Loucy (cell line): ENCODE measurements at regions not wholly inside any gene's neighbourhood (a gene's known extent, or its start where the extent isn't known, plus 50 kb on each side); places are given as distances from the start of the nearest gene placed in this dataset.

Experiments used
- H2AFZ ChIP-seq: fragments of 200-600 bp; sonication (generic); 2 replicates; pipeline ENCODE4 v1.6.0; 2016; ENCODE audit warnings: antibody characterized with exemption, mild to moderate bottlenecking, low read length, moderate library complexity
- H3F3A ChIP-seq: fragments of 200-600 bp; 2 replicates; pipeline ENCODE4 v1.6.0; 2016; ENCODE audit warnings: antibody characterized with exemption, low read depth, mild to moderate bottlenecking
- H3K27me3 ChIP-seq: fragments of 200-600 bp; sonication (generic); 2 replicates; pipeline ENCODE4 v1.6.1; 2014; ENCODE audit warnings: low read length, mild to moderate bottlenecking; ENCODE audit not compliant: insufficient read depth, poor library complexity, severe bottlenecking
- H3K36me3 ChIP-seq: fragments of 200-600 bp; sonication (generic); 2 replicates; pipeline ENCODE4 v1.6.1; 2016; ENCODE audit warnings: low read length; ENCODE audit not compliant: insufficient read depth
- H3K4me1 ChIP-seq: fragments of 200-600 bp; sonication (generic); 2 replicates; pipeline ENCODE4 v1.5.1; 2014; ENCODE audit warnings: low read length, mild to moderate bottlenecking; ENCODE audit not compliant: insufficient read depth, poor library complexity, severe bottlenecking
- H3K4me2 ChIP-seq: fragments of 200-600 bp; sonication (generic); 2 replicates; pipeline ENCODE4 v1.6.0; 2014; ENCODE audit warnings: antibody characterized with exemption, low read length, low read depth, mild to moderate bottlenecking; ENCODE audit not compliant: poor library complexity, severe bottlenecking
- H3K4me3 ChIP-seq: fragments of 200-600 bp; sonication (generic); 2 replicates; pipeline ENCODE4 v1.5.1; 2014; ENCODE audit warnings: low read length, mild to moderate bottlenecking, mixed read lengths; ENCODE audit not compliant: poor library complexity, severe bottlenecking
- H3K79me2 ChIP-seq: fragments of 200-600 bp; sonication (generic); 2 replicates; pipeline ENCODE4 v1.6.1; 2014; ENCODE audit warnings: low read length; ENCODE audit not compliant: insufficient read depth
- H3K9ac ChIP-seq: fragments of 200-600 bp; sonication (generic); 2 replicates; pipeline ENCODE4 v1.6.0; 2014; ENCODE audit warnings: mild to moderate bottlenecking, low read depth, low read length, moderate library complexity; ENCODE audit not compliant: poor library complexity, severe bottlenecking
- H3K9me2 ChIP-seq: fragments of 200-600 bp; sonication (generic); replicated peaks from 2 replicates; pipeline ENCODE4 v1.6.1; 2016; ENCODE audit warnings: low read depth, low read length, mixed read lengths
- H3K9me3 ChIP-seq: fragments of 200-600 bp; sonication (generic); 2 replicates; pipeline ENCODE4 v1.6.1; 2014; ENCODE audit warnings: mild to moderate bottlenecking, antibody characterized with exemption, low read length, low read depth; ENCODE audit not compliant: insufficient read depth
- H4K20me1 ChIP-seq: fragments of 200-600 bp; sonication (generic); 2 replicates; pipeline ENCODE4 v1.6.0; 2014; ENCODE audit warnings: antibody characterized with exemption, low read length, mild to moderate bottlenecking; ENCODE audit not compliant: insufficient read depth, poor library complexity, severe bottlenecking
- CTCF ChIP-seq: fragments of 200-600 bp; sonication (generic); conservative IDR thresholded peaks from 2 replicates; pipeline ENCODE4 v1.5.1; 2014; ENCODE audit warnings: mild to moderate bottlenecking, antibody characterized with exemption, low read length
- EZH2phosphoT487 ChIP-seq: fragments of 200-600 bp; IDR thresholded peaks from 2 replicates; pipeline ENCODE4 v1.6.1; 2018; ENCODE audit warnings: antibody characterized with exemption, mild to moderate bottlenecking, moderate library complexity, borderline replicate concordance

GRCh38 chr1:4262665-4263064 is 362.6 kb upstream of the C1orf174 start:
- H3K4me3 ChIP-seq, result no peak overlapping the region
- no peak for TF ChIP-seq CTCF
- no peak for TF ChIP-seq EZH2phosphoT487
- no peak overlapping the region for H3K4me2 ChIP-seq

DNA sequence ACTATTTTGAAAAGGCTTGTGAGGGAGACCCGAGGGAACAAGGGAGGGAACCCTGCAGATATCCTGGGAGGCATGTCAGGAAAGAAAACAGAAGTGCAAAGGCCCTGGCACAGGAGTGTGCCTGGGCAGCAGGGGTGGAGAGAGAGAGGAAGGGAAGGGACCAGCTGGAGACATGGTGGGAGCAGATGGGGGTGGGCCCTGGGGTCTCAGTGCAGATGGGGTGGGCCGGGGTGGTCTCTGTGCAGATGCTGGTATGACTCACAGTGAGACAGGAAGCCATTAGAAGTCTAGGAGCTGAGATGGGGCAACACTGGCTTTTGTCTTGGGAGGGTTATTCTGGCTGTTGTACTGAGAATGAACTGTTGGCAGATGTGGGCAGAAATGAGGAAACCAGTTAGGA is 363.6 kb upstream of the C1orf174 start:
- Histone ChIP-seq H3K4me1 (peaks cover 32% of the 10 kb centered on the region), H3K27me3 (no peaks in the 10 kb centered on the region), H3K36me3 (no peaks in the 10 kb centered on the region), H3K9me3 (peaks cover 11% of the 10 kb centered on the region; the same call in 1 of the 2 replicates), H3K4me3 (no peak overlapping the region), H3K9me2 (no peaks in the 10 kb centered on the region), H3K4me2 (no peak overlapping the region), H3K9ac (no peak overlapping the region), H4K20me1 (no peaks in the 10 kb centered on the region), H3F3A (no peaks in the 10 kb centered on the region), H3K79me2 (no peaks in the 10 kb centered on the region), H2AFZ (no peak overlapping the region)
- no peak for TF ChIP-seq EZH2phosphoT487

More at GRCh38 chr1:4262665-4263064, 362.6 kb upstream of the C1orf174 start:
- no peaks in the 10 kb centered on the region for H3K36me3 ChIP-seq
- H4K20me1 ChIP-seq, result no peaks in the 10 kb centered on the region
- no peaks in the 10 kb centered on the region for H3K79me2 ChIP-seq
- no peaks in the 10 kb centered on the region for H3F3A ChIP-seq
- peaks cover 22% of the 10 kb centered on the region for H3K4me1 ChIP-seq
- no peak overlapping the region for H2AFZ ChIP-seq
- no peaks in the 10 kb centered on the region for H3K9me2 ChIP-seq
- no peaks in the 10 kb centered on the region for H3K27me3 ChIP-seq
- no peak overlapping the region for H3K9ac ChIP-seq
- peaks cover 19% of the 10 kb centered on the region; the same call in 1 of the 2 replicates for H3K9me3 ChIP-seq

DNA sequence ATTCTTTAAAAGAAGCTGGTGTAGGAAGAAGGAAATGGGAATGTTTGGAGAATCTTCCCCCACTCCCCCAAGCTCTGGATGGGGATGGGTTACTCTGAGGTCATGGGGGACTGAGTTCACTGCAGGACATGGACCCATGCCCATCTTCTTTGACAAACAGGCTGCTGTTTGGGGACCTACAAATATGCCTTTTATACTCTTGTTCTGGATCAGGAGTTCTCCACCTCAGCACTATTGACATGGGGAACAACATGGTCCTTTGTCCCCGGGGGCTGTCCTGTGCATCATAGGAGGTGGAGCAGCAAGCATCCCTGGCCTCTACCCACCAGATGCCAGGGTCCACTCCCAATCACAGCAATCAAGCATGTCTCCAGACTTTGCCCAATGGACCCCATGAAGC is 365.8 kb upstream of the C1orf174 start:
- Histone ChIP-seq H3K36me3 (no peaks in the 10 kb centered on the region), H3K9ac (no peak overlapping the region), H3K4me2 (no peak overlapping the region), H4K20me1 (no peaks in the 10 kb centered on the region), H3K27me3 (no peaks in the 10 kb centered on the region), H3K4me1 (peaks cover 35% of the 10 kb centered on the region), H2AFZ (no peak overlapping the region), H3K9me2 (no peaks in the 10 kb centered on the region), H3K4me3 (no peak overlapping the region), H3K9me3 (no peaks in the 10 kb centered on the region), H3F3A (no peaks in the 10 kb centered on the region), H3K79me2 (no peaks in the 10 kb centered on the region)
- TF ChIP-seq EZH2phosphoT487 (no peak), CTCF (no peak)
